ENCODE measurements at regions not wholly inside any gene's neighbourhood (a gene's known extent, or its start where the extent isn't known, plus 50 kb on each side); places are given as distances from the start of the nearest gene placed in this dataset.

- Histone ChIP-seq H3K9me2 (ENCODE audit: insufficient read depth) (no peaks in the 10 kb centered on the region), H3K79me2 (ENCODE audit: insufficient read depth, low read length) (no peaks in the 10 kb centered on the region), H3K4me3 (replicated peaks in 1 of 2; ENCODE audit: low read depth in 1 of 2, low read length in 2 of 2) (no peak overlapping the region), H4K20me1 (ENCODE audit: insufficient read depth) (no peaks in the 10 kb centered on the region), H3K36me3 (ENCODE audit: control insufficient read depth in 1 of 2, insufficient read depth in 2 of 2, low read length in 2 of 2) (no peaks in the 10 kb centered on the region), H3K27me3 (ENCODE audit: insufficient read depth, low read length) (no peaks in the 10 kb centered on the region), H3K9me3 (ENCODE audit: control insufficient read depth in 1 of 2, insufficient read depth in 1 of 2, low read depth in 1 of 2, low read length in 2 of 2) (no peaks in the 10 kb centered on the region), H2AFZ (ENCODE audit: low read depth, low read length, poor library complexity, severe bottlenecking) (no peak overlapping the region), H3K9ac (ENCODE audit: low read length) (no peak overlapping the region), H3K27ac (ENCODE audit: low read depth, low read length) (no peak overlapping the region), H3K4me2 (ENCODE audit: low read length) (no peak overlapping the region), H3K4me1 (ENCODE audit: control insufficient read depth in 1 of 2, insufficient read depth in 2 of 2, low read length in 2 of 2) (no peaks in the 10 kb centered on the region)
- DNase-seq (ENCODE audit: low read depth, low spot score), result no peak
- RAD21 ChIA-PET (ENCODE audit: low non-redundant PET in 1 of 2, low total read pairs in 2 of 2, uncharacterized antibody in 2 of 2, unreplicated experiment in 2 of 2), result no interaction called here
- intact Hi-C loops (cut with micrococcal nuclease), result no loop called here
- ATAC-seq, result no peak
- no TSS peak for BruUV-seq (replicated peaks)
- POLR2A ChIA-PET, result no interaction called here
- CTCF ChIA-PET, result no interaction called here
- TF ChIP-seq ELF1 (IDR thresholded peaks at IDR 0.05; ENCODE audit: borderline replicate concordance, low read depth) (no peak), EGR1 (IDR thresholded peaks at IDR 0.05; ENCODE audit: low read depth) (no peak)
Observed at GRCh38 chrX:20746690-20747089, 480.0 kb upstream of the RPS6KA3 start.

DNA sequence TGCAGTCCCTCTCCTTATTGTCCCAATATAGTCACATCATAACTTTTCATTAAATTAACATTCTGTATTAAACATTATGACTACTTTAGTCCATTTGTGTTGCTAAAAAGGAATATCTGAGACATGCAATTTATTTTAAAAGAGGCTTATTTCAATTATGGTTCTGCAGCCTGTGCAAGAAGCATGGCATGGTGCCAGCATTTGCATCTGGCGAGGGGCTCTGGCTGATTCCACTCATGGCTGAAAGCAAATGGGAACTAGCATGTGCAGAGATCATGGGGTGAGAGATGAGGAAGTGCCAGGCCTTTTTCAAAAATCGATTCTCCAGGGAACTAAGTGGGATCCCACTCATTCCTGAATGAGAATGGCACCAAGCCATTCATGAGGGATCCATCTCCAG is 476.3 kb upstream of the RPS6KA3 start:
- H2AFZ ChIP-seq (ENCODE audit: low read depth, low read length, poor library complexity, severe bottlenecking), result no peak overlapping the region
- no TSS peak for BruUV-seq (replicated peaks)
- H3K4me1 ChIP-seq (ENCODE audit: control insufficient read depth in 1 of 2, insufficient read depth in 2 of 2, low read length in 2 of 2), result no peaks in the 10 kb centered on the region
- ATAC-seq (no peak), DNase-seq (ENCODE audit: low read depth, low spot score) (no peak)
- no peaks in the 10 kb centered on the region for H3K79me2 ChIP-seq (ENCODE audit: insufficient read depth, low read length)
- H3K27me3 ChIP-seq (ENCODE audit: insufficient read depth, low read length), result no peaks in the 10 kb centered on the region
- ChIA-PET POLR2A (no interaction called here), CTCF (no interaction called here), RAD21 (ENCODE audit: low non-redundant PET in 1 of 2, low total read pairs in 2 of 2, uncharacterized antibody in 2 of 2, unreplicated experiment in 2 of 2) (no interaction called here)
- no peak overlapping the region for H3K9ac ChIP-seq (ENCODE audit: low read length)
- no peak overlapping the region for H3K27ac ChIP-seq (ENCODE audit: low read depth, low read length)
- H3K9me2 ChIP-seq (ENCODE audit: insufficient read depth), result no peaks in the 10 kb centered on the region
- H3K36me3 ChIP-seq (ENCODE audit: control insufficient read depth in 1 of 2, insufficient read depth in 2 of 2, low read length in 2 of 2), result no peaks in the 10 kb centered on the region
- TF ChIP-seq ZBTB33 (IDR thresholded peaks at IDR 0.05; ENCODE audit: extremely low read depth, insufficient replicate concordance, low read length) (no peak), REST (IDR thresholded peaks at IDR 0.05; ENCODE audit: low read depth) (no peak), FOSL1 (IDR thresholded peaks at IDR 0.05; ENCODE audit: low read depth) (no peak), EZH2 (IDR thresholded peaks at IDR 0.05) (no peak)
- TF ChIP-seq, protein P1, sequence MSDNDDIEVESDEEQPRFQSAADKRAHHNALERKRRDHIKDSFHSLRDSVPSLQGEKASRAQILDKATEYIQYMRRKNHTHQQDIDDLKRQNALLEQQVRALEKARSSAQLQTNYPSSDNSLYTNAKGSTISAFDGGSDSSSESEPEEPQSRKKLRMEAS (IDR thresholded peaks at IDR 0.05), result no peak
- TF ChIP-seq, protein P2, sequence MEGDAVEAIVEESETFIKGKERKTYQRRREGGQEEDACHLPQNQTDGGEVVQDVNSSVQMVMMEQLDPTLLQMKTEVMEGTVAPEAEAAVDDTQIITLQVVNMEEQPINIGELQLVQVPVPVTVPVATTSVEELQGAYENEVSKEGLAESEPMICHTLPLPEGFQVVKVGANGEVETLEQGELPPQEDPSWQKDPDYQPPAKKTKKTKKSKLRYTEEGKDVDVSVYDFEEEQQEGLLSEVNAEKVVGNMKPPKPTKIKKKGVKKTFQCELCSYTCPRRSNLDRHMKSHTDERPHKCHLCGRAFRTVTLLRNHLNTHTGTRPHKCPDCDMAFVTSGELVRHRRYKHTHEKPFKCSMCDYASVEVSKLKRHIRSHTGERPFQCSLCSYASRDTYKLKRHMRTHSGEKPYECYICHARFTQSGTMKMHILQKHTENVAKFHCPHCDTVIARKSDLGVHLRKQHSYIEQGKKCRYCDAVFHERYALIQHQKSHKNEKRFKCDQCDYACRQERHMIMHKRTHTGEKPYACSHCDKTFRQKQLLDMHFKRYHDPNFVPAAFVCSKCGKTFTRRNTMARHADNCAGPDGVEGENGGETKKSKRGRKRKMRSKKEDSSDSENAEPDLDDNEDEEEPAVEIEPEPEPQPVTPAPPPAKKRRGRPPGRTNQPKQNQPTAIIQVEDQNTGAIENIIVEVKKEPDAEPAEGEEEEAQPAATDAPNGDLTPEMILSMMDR (IDR thresholded peaks at IDR 0.05 in 2 of 3, conservative IDR thresholded peaks at IDR 0.05 in 1 of 3; ENCODE audit: borderline replicate concordance in 1 of 3, insufficient read depth in 1 of 3, low read depth in 2 of 3, low read length in 2 of 3), result no peak
- no peaks in the 10 kb centered on the region for H4K20me1 ChIP-seq (ENCODE audit: insufficient read depth)
- intact Hi-C loops (cut with micrococcal nuclease), result no loop called here
- no peak overlapping the region for H3K4me2 ChIP-seq (ENCODE audit: low read length)
- H3K9me3 ChIP-seq (ENCODE audit: control insufficient read depth in 1 of 2, insufficient read depth in 1 of 2, low read depth in 1 of 2, low read length in 2 of 2), result no peaks in the 10 kb centered on the region
- no peak overlapping the region for H3K4me3 ChIP-seq (replicated peaks in 1 of 2; ENCODE audit: low read depth in 1 of 2, low read length in 2 of 2)
